Right lobe of liver (tissue), 6 donors: ENCODE measurements at regions not wholly inside any gene's neighbourhood (a gene's known extent, or its start where the extent isn't known, plus 50 kb on each side); places are given as distances from the start of the nearest gene placed in this dataset.

Source experiments
- ATAC-seq, 4 donors: fragments of 200-7000 bp; cut with Tn5 transposase; one replicate each; pipeline ENCODE4 v1.9.1; 2020; ENCODE audit warnings: mild to moderate bottlenecking in 4 of 4, moderate library complexity in 4 of 4
- DNase-seq, 3 donors: peaks; one replicate each; pipeline ENCODE4 v3.0.0-alpha.2; 2020
- H3K27ac ChIP-seq, 3 donors: fragments of 200-600 bp; one replicate each; pipeline ENCODE4 v1.8.0; 2022
- H3K27me3 ChIP-seq, 2 donors: fragments of 200-600 bp; one replicate each; pipeline ENCODE4 v1.8.0; 2022
- H3K36me3 ChIP-seq, 4 donors: fragments of 200-600 bp; sonication (generic) in 1 of 4; one replicate each; pipeline versions ENCODE4 v1.5.1 to v1.8.0; 2017 to 2022; ENCODE audit warnings: control low read depth in 1 of 4
- H3K4me1 ChIP-seq, 4 donors: fragments of 200-600 bp; sonication (generic) in 1 of 4; one replicate each; pipeline versions ENCODE4 v1.5.1 to v1.8.0; 2017 to 2022; ENCODE audit warnings: control low read depth in 1 of 4
- H3K4me3 ChIP-seq, 3 donors: fragments of 200-600 bp; one replicate each; pipeline ENCODE4 v1.8.0; 2022
- H3K9me3 ChIP-seq, 4 donors: fragments of 200-600 bp; sonication (generic) in 1 of 4; one replicate each; pipeline versions ENCODE4 v1.5.1 to v1.8.0; 2017 to 2022; ENCODE audit warnings: control low read depth in 1 of 4
- POLR2A ChIP-seq: fragments of 450-650 bp; IDR thresholded peaks from one replicate; pipeline ENCODE4 v1.6.1; 2017; ENCODE audit warnings: antibody characterized with exemption, mild to moderate bottlenecking
- WGBS: methylation state at CpG from one replicate; pipeline ENCODE4 v1.1.6; 2018; ENCODE audit warnings: low coverage, low lambda C conversion rate; ENCODE audit not compliant: insufficient coverage; ENCODE audit errors: missing lambda C conversion rate; 5-methylcytosine and 5-hydroxymethylcytosine counted together
- intact Hi-C, 2 donors: fragments of 100-400 bp; cut with DNase I; formaldehyde crosslinking; loops; one replicate each; pipeline versions ENCODE4 v1.11.2 to v1.14.1; 2022
- TF ChIP-seq, protein P1 (sequence below), 4 donors: fragments of 200-600 bp in 3 of 4; fragments of 450-650 bp in 1 of 4; IDR thresholded peaks; one replicate each; pipeline versions ENCODE4 v1.5.1 to v1.8.0; 2016 to 2022; ENCODE audit warnings: antibody characterized with exemption in 4 of 4, mild to moderate bottlenecking in 2 of 4
- donor health status: DM: no; HTN: yes; CAD: no.
- donor health status: DM: no; HTN: no; CAD: no.
- donor health status: DM: no; HTN: no; CAD: no.
- donor health status: DM: no; HTN: yes; CAD: no.
- donor health status: DM: no; HTN: yes; CAD: no.

- H3K27me3 ChIP-seq = no peaks in the 10 kb centered on the region
- intact Hi-C loops = no loop called here
- TF ChIP-seq POLR2A = no peak
- TF ChIP-seq, protein P1, sequence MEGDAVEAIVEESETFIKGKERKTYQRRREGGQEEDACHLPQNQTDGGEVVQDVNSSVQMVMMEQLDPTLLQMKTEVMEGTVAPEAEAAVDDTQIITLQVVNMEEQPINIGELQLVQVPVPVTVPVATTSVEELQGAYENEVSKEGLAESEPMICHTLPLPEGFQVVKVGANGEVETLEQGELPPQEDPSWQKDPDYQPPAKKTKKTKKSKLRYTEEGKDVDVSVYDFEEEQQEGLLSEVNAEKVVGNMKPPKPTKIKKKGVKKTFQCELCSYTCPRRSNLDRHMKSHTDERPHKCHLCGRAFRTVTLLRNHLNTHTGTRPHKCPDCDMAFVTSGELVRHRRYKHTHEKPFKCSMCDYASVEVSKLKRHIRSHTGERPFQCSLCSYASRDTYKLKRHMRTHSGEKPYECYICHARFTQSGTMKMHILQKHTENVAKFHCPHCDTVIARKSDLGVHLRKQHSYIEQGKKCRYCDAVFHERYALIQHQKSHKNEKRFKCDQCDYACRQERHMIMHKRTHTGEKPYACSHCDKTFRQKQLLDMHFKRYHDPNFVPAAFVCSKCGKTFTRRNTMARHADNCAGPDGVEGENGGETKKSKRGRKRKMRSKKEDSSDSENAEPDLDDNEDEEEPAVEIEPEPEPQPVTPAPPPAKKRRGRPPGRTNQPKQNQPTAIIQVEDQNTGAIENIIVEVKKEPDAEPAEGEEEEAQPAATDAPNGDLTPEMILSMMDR (IDR thresholded peaks at IDR 0.05) = no peak
- no peaks in the 10 kb centered on the region for H3K4me1 ChIP-seq
- H3K36me3 ChIP-seq = no peaks in the 10 kb centered on the region
- DNase-seq (no peak), ATAC-seq (no peak)
- 83% methylated on average over 4 of the region's 4 CpGs for WGBS
- no peak overlapping the region for H3K27ac ChIP-seq
- no peaks in the 10 kb centered on the region for H3K9me3 ChIP-seq
- H3K4me3 ChIP-seq = no peak overlapping the region
Observed at GRCh38 chr3:152626226-152626625, 208.7 kb upstream of the P2RY1 start.

DNA sequence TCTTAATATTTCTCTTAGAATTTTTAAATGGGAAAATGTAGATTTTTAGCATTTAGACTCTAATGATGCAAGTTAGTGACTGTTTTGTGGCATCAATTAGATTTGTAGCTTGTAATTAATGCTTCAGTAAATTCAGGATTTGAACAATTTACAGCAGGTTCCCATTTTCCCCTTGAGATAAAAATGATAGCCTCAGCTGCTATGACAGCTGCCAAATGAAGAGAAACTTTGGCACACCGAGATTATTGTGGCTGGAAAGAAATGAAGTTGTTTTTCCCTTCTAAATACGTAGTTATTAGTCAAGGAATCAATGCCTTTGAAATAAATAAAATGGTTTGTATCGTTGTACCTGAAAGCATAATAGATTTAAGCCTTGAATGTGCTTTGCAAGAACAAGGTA, 206.4 kb upstream of the P2RY1 start:
- Histone ChIP-seq H3K4me3 (no peak overlapping the region), H3K27me3 (no peaks in the 10 kb centered on the region), H3K4me1 (no peaks in the 10 kb centered on the region), H3K27ac (no peak overlapping the region), H3K36me3 (no peaks in the 10 kb centered on the region), H3K9me3 (no peaks in the 10 kb centered on the region)
- no peak for ATAC-seq
- intact Hi-C loops = no loop called here
- DNase-seq = no peak
- TF ChIP-seq, protein P1 (IDR thresholded peaks at IDR 0.05) = no peak
- TF ChIP-seq POLR2A = no peak
- 53% methylated on average over 3 of the region's 3 CpGs for WGBS

- Histone ChIP-seq H3K4me1 (no peaks in the 10 kb centered on the region), H3K36me3 (no peaks in the 10 kb centered on the region), H3K9me3 (no peaks in the 10 kb centered on the region), H3K27ac (no peak overlapping the region), H3K27me3 (no peaks in the 10 kb centered on the region), H3K4me3 (no peak overlapping the region)
- intact Hi-C loops = no loop called here
- no peak for TF ChIP-seq POLR2A
- TF ChIP-seq, protein P1 (IDR thresholded peaks at IDR 0.05) = no peak
- ATAC-seq = no peak
- DNase-seq = no peak
- 94% methylated on average over 7 of the region's 7 CpGs for WGBS
Observed at GRCh38 chr3:152629363-152630122, 205.4 kb upstream of the P2RY1 start.

- Histone ChIP-seq H3K4me1 (peaks cover 0 to 9% (median 0%) of the 10 kb centered on the region in 4 donors), H3K36me3 (no peaks in the 10 kb centered on the region), H3K4me3 (no peak overlapping the region), H3K27ac (no peak overlapping the region), H3K27me3 (no peaks in the 10 kb centered on the region), H3K9me3 (no peaks in the 10 kb centered on the region)
- intact Hi-C loops = no loop called here
- peak; percentile 57 to 84 (median 79) for ATAC-seq
- TF ChIP-seq, protein P1 (IDR thresholded peaks at IDR 0.05) = no peak
- TF ChIP-seq POLR2A = no peak
- DNase-seq = no peak
Observed at GRCh38 chr3:152635389-152635788, 199.5 kb upstream of the P2RY1 start.
